Frontal cortex (tissue), 3 donors: ENCODE measurements at regions not wholly inside any gene's neighbourhood (a gene's known extent, or its start where the extent isn't known, plus 50 kb on each side); places are given as distances from the start of the nearest gene placed in this dataset.
"Not testable (repeated sequence)": the region's sequence is repeated elsewhere in the genome, so short reads cannot be mapped to it uniquely, and the experiment has no call there.

ENCODE experiments used
- DNase-seq, 2 donors: peaks; one replicate each; pipeline ENCODE4 v3.0.0; 2012; ENCODE audit warnings: low spot score in 2 of 2
- FAIRE-seq: peaks from 2 replicates; lab custom pipeline; 2012; peaks lifted over from hg19 to GRCh38; lab: Jason Lieb, UNC
- donor health status: control.
- donor health status: control.
- donor health status: control.

- DNase-seq (no peak), FAIRE-seq (no peak)
Measured at GRCh38 chr9:1528456-1528855, 478.3 kb downstream of the DMRT2 start.

GRCh38 chr9:1530696-1531095, 480.5 kb downstream of the DMRT2 start:
- FAIRE-seq (no peak), DNase-seq (no peak)

- FAIRE-seq (no peak), DNase-seq (no peak)
Measured at GRCh38 chr9:1531424-1531823, 481.3 kb downstream of the DMRT2 start.

GRCh38 chr9:1532171-1532570, 482.0 kb downstream of the DMRT2 start:
- DNase-seq (no peak), FAIRE-seq (no peak)

GRCh38 chr9:1535051-1535450, 480.1 kb upstream of the SMARCA2 start:
- FAIRE-seq (no peak), DNase-seq (no peak)

GRCh38 chr9:1535599-1535998, 479.5 kb upstream of the SMARCA2 start:
- no peak for FAIRE-seq
- DNase-seq: no peak

GRCh38 chr9:1536522-1537170, 478.5 kb upstream of the SMARCA2 start:
- DNase-seq (no peak), FAIRE-seq (no peak)

GRCh38 chr9:1538301-1538700, 476.8 kb upstream of the SMARCA2 start:
- FAIRE-seq: no peak

GRCh38 chr9:1539216-1539615, 475.9 kb upstream of the SMARCA2 start:
- FAIRE-seq (no peak), DNase-seq (no peak)

More at GRCh38 chr9:1538301-1538700, 476.8 kb upstream of the SMARCA2 start:
- DNase-seq: no peak

- DNase-seq (no peak), FAIRE-seq (no peak)
Measured at GRCh38 chr9:1550636-1551035, 464.5 kb upstream of the SMARCA2 start.

GRCh38 chr9:1554081-1555035, 460.8 kb upstream of the SMARCA2 start:
- DNase-seq (no peak), FAIRE-seq (no peak)

GRCh38 chr9:1558666-1559065, 456.5 kb upstream of the SMARCA2 start:
- not testable (repeated sequence) for DNase-seq, FAIRE-seq

GRCh38 chr9:1575939-1576338, 439.2 kb upstream of the SMARCA2 start:
- FAIRE-seq (no peak), DNase-seq (no peak)

- no peak for FAIRE-seq
- no peak for DNase-seq
Measured at GRCh38 chr9:1580215-1580614, 434.9 kb upstream of the SMARCA2 start.

GRCh38 chr9:1581926-1582325, 433.2 kb upstream of the SMARCA2 start:
- DNase-seq: no peak
- no peak for FAIRE-seq

- DNase-seq (no peak), FAIRE-seq (no peak)
Measured at GRCh38 chr9:1591310-1591709, 423.8 kb upstream of the SMARCA2 start.

- FAIRE-seq (no peak), DNase-seq (no peak)
Measured at GRCh38 chr9:1598270-1598669, 416.9 kb upstream of the SMARCA2 start.

GRCh38 chr9:1599961-1600360, 415.2 kb upstream of the SMARCA2 start:
- FAIRE-seq: no peak
- DNase-seq: no peak

- FAIRE-seq (no peak), DNase-seq (no peak)
Measured at GRCh38 chr9:1604942-1605560, 410.1 kb upstream of the SMARCA2 start.

GRCh38 chr9:1606253-1606652, 408.9 kb upstream of the SMARCA2 start:
- DNase-seq (no peak), FAIRE-seq (no peak)

GRCh38 chr9:1612886-1613285, 402.3 kb upstream of the SMARCA2 start:
- FAIRE-seq: no peak
- DNase-seq: no peak
